ENCODE measurements at regions not wholly inside any gene's neighbourhood (a gene's known extent, or its start where the extent isn't known, plus 50 kb on each side); places are given as distances from the start of the nearest gene placed in this dataset.

DNA sequence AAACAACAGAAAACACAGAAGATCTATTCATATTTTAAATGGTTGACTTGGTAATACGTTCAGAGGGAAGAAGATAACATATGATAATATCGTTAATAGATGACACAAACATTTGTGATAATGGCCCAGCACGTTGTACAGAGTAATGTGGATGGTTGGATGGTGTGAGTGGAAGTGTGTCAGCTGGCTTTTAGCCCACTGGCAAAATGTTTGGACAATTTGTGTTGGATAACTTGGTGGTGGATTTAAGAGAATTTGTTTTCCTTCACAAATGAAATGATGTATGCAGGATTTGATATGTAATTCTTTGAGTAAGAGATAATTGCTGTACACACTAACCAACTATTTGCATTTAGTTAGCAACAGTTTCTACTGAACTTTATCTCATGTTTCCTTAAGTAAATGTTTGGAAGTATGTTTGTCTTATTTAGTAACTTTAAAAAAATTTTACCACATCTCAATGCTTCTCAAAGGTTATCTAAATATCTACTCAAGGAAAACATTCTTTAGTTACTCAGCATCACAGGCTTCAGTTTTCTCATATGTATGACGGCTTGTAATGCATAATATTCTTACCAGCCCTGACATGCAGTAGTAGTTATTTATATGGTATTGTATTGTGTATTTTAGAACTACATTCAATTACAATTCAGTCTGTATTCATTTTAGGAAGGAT is 328.5 kb upstream of the GOLIM4 start:
- TF ChIP-seq POLR2A (IDR thresholded peaks at IDR 0.05; ENCODE audit: low read depth, low read length), result no peak
- no peak for TF ChIP-seq POLR2AphosphoS5 (IDR thresholded peaks at IDR 0.05; ENCODE audit: low read depth, low read length)
